HL-60 (cell line): ENCODE measurements at regions not wholly inside any gene's neighbourhood (a gene's known extent, or its start where the extent isn't known, plus 50 kb on each side); places are given as distances from the start of the nearest gene placed in this dataset.

Source experiments
- DNase-seq, 2 experiments: peaks; one replicate each; pipeline ENCODE4 v3.0.0-alpha.2; 2010 to 2020; ENCODE audit warnings: low read depth in 1 of 2, low spot score in 1 of 2
- H3K27ac ChIP-seq: fragments of 250-450 bp; sonication (Bioruptor Pico); replicated peaks from 2 replicates; pipeline ENCODE4 v1.5.1; 2020; ENCODE audit warnings: mild to moderate bottlenecking, moderate library complexity
- H3K27me3 ChIP-seq: fragments of 250-450 bp; sonication (Bioruptor Pico); 2 replicates; pipeline ENCODE4 v1.5.1; 2021; ENCODE audit warnings: mild to moderate bottlenecking, moderate library complexity; ENCODE audit not compliant: insufficient read depth, poor library complexity, severe bottlenecking
- H3K4me3 ChIP-seq: replicated peaks from 2 replicates; pipeline ENCODE4 v1.5.1; 2011; ENCODE audit warnings: mild to moderate bottlenecking, control low read depth, low read length; ENCODE audit not compliant: insufficient read depth
- CTCF ChIP-seq: IDR thresholded peaks from one replicate; pipeline ENCODE4 v1.5.1; 2011; ENCODE audit warnings: low read length, control low read depth, inconsistent platforms; ENCODE audit not compliant: insufficient read depth
- GABPA ChIP-seq: IDR thresholded peaks from 2 replicates; pipeline ENCODE4 v1.6.1; 2012; ENCODE audit warnings: low read depth
- POLR2AphosphoS5 ChIP-seq: IDR thresholded peaks from 2 replicates; pipeline ENCODE4 v1.6.1; 2012; ENCODE audit warnings: low read depth
- REST ChIP-seq: IDR thresholded peaks from 2 replicates; pipeline ENCODE4 v1.6.1; 2012; ENCODE audit warnings: low read depth; ENCODE audit not compliant: insufficient replicate concordance
- SPI1 ChIP-seq: IDR thresholded peaks from 2 replicates; pipeline ENCODE4 v1.6.1; 2012; ENCODE audit warnings: low read depth, mild to moderate bottlenecking, borderline replicate concordance

DNA sequence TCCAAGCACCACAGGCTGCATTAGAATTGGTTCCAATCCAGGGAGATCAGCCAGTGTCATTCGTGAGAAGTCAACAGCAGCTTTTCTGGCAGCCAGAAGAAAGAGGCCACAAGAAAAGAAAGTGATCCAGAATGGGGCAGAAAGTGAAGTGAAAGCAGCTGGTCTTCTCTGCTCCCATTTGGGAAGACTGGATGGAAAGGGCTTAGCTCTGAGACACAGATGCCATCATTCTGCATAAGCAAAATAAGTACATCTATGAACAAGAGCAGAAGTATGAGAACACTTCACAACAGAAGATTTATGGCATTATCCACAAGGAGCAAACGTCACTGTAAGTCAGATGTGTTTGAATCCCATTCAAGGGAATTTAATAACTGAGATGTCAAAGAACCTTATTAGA lies 326.5 kb upstream of the ESRRG start:
- TF ChIP-seq POLR2AphosphoS5 (no peak), GABPA (no peak), REST (no peak), CTCF (no peak), SPI1 (no peak)
- Histone ChIP-seq H3K27me3 (no peaks in the 10 kb centered on the region), H3K4me3 (no peak overlapping the region), H3K27ac (no peak overlapping the region)
- no peak for DNase-seq

DNA sequence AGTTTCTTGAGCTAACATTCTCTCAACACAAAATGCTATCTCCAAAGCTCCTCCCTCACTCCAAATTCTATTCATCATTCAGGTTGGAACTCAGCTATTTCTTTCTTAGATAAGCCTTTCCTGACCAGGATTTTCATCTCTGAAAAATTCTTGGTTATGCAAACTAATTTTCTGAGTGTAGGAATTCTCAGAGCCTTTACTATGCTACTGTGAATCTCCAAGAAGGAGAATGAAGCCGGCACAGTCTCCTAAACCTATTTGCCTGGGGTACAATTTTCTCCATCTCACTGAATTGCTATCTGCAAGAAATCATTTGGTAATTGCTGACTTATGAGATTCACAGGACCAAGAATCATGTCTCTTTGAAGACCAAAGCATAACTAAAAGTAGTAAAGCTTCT lies 325.9 kb upstream of the ESRRG start:
- TF ChIP-seq REST (no peak), CTCF (no peak), GABPA (no peak), POLR2AphosphoS5 (no peak), SPI1 (no peak)
- no peak for DNase-seq
- no peak overlapping the region for H3K27ac ChIP-seq
- no peaks in the 10 kb centered on the region for H3K27me3 ChIP-seq
- no peak overlapping the region for H3K4me3 ChIP-seq

GRCh38 chr1:217048104-217048707 lies 325.0 kb upstream of the ESRRG start:
- TF ChIP-seq CTCF (peak; percentile 10), REST (no peak)
- no peak for DNase-seq
- H3K4me3 ChIP-seq: no peak overlapping the region
- no peaks in the 10 kb centered on the region for H3K27me3 ChIP-seq
- no peak overlapping the region for H3K27ac ChIP-seq
